DMS53 (cell line): ENCODE measurements at regions not wholly inside any gene's neighbourhood (a gene's known extent, or its start where the extent isn't known, plus 50 kb on each side); places are given as distances from the start of the nearest gene placed in this dataset.
"Not testable (repeated sequence)": the region's sequence is repeated elsewhere in the genome, so short reads cannot be mapped to it uniquely, and the experiment has no call there.

Experiments
- DNase-seq: peaks from one replicate; lab custom pipeline; 2025; lab: John Stamatoyannopoulos, UW

GRCh38 chr10:30197186-30197585 lies 137.8 kb upstream of the JCAD start:
- DNase-seq: no peak

DNA sequence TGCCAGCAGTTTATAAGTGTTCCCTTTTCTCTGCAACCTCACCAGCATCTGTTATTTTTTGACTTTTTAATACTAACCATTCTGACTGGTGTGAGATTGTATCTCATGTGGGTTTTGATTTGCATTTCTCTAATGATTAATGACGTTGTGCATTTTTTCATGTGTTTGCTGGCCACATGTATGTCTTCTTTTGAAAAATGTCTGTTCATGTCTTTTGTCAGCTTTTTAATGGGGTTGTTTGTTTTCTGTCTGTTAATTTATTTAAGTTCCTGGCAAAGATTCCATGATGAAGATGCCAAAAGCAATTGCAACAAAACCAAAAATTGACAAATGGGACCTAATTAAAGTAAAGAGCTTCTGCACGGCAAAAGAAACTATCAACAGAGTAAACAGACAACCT lies 137.2 kb upstream of the JCAD start:
- DNase-seq: not testable (repeated sequence)

GRCh38 chr10:30192846-30193608 lies 133.6 kb upstream of the JCAD start:
- DNase-seq: no peak

DNA sequence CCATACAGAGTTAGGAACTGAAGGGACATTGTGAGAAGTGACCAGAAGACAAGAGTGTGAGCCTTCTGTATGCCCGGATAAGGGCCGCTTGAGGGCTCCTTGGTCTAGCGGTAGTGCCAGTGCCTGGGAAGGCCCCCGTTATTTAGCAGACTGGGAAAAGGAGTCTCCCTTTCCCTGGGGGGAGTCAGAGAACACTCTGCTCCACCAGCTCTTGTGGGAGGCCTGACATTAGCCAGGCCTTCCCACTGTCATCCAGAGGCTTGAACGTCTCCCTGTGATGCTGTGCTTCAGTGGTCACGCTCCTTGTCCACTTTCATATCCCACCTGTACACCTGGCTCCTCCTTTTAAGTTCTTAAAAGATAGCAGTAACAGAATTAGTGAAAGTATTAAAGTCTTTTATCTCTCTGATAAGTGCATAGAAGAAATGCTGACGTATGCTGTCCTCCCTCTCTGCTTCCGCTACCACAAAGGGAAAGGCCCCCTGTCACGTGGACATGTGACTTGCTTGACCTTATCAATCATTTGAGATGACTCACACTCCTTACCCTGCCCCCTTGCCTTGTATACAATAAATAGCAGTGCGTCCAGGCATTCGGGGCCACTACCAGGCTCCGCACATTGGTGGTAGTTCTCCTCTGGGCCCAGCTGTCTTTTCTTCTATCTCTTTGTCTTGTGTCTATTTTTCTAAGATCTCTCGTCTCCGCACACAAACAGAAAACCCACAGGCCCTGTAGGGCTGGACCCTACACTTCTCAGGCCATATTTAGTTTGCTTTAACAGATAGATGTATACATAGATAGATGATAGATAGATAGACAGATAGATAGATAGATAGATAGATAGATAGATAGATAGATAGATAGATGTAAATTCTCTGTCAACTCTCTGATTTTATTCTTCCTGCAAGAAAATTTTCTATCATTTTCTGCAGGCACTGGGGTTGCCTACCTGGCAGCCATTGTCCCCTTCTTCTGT lies 131.5 kb upstream of the JCAD start:
- DNase-seq: no peak

- DNase-seq: peak; percentile 35
Measured at GRCh38 chr10:30189238-30189580, 129.8 kb upstream of the JCAD start.

DNA sequence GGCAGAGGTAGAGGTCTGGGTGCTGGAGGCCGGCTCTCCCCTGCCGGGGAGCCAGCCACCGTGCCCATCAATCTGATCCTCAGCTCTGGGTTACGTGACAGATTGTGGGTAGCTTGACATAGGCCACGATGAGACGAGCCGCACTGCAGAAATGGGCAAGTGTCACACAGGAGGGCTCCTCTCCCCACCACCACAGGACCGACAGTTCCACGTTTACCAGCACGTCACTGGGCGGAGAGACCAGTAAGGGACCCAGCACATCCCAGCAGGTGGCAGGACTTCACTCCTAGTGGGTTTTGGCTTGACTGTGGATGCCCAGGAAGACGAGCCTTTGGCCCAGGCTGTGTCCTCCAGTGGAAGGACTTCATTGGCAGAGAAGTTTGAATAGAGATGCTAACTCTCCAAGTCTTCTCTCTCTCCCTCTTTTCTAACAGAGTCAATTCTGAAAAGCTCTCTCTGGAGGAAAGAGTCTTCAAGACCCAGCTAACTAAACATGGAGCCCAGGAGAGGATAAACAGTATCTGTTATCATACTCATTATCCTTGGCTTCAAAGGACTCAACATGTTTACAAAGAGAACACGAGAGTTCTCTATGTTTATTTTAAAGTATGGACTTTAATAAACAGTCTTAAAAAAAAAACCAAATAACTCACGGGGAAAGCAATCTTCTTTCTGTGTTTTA lies 129.3 kb upstream of the JCAD start:
- DNase-seq: peak; percentile 62

- DNase-seq: no peak
Measured at GRCh38 chr10:30188101-30188500, 128.7 kb upstream of the JCAD start.

DNA sequence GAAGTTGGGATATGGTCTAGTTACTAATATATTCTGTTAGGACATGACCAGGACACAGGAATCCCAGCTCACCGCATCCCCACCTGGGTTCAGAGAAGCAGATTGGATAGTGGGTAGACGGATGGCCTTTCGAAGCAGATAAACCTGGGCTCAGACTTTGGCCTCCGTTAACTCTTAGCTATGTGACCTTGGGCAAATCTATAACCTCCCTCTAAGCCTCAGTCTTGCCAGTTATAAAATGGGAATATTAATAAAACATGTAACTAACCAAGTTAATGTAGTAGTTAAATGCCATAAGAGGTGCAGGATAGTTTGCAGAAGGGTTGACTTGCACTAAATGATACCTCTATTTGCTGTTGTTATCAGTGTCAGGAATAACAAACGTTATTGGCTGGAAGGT lies 127.6 kb upstream of the JCAD start:
- no peak for DNase-seq

DNA sequence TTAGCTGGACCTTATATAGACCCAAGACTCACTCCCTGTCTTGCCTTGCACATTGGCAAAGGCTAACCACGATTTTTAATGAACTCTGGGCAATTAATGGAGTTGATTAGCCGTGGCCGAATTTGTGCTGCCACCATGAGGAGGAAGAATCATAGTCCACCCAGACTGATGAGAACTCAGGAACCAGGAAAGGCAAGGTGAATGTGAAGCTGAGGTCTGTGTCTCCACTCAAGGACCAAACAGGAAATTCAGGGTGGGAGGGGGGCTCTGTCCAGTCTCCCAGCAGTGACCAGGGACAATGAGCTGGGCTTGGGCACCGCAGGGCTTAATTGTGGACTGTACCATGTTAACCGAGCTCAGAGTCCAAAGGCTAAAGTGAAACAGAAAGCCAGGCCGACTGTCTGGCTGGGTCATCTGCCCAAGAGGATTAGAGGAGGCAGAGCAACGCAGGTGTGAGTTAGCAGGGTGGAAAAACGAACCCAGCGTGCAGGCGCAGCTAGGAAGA lies 127.0 kb upstream of the JCAD start:
- peak; percentile 91 for DNase-seq

GRCh38 chr10:30185916-30186315 lies 126.5 kb upstream of the JCAD start:
- peak; percentile 18 for DNase-seq

DNA sequence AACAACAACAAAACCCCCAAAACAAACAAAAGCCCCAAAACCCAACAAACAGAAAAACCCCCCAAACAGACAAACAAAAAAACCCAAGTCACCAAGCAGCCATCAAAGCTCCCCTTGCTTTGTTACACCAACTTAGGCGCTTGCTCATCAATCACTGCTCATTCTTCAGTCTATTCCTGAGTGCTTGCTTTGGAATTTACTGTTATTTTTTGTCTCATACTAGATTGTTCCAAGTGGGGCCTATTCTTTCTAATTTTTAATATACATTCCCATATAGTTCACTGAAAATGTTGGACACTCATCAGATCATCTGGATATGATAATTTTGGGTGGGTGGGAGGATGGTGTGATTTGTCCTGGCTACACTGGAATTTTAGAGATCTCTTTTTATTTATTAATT lies 126.0 kb upstream of the JCAD start:
- no peak for DNase-seq

GRCh38 chr10:30184397-30185033 lies 125.1 kb upstream of the JCAD start:
- no peak for DNase-seq

DNA sequence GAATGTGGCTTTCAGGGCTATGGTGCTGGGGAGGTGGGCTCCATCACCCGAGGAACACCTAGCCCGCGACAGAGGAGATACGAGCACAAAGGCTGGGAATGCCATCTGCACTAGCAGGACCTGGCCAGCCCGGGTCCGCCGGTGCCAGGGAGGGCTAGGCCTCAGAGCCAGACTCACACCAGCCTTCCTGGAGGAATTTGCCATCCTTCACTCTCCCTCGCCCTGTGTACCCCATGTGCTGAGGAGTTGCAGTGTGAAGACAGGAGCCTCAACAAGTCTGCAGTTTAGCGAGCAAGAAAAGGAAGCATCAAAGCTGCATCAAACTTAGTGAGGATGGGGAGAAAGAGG lies 123.6 kb upstream of the JCAD start:
- no peak for DNase-seq

GRCh38 chr10:30182191-30183054 lies 123.0 kb upstream of the JCAD start:
- peak; percentile 68 for DNase-seq

- DNase-seq: no peak
Measured at GRCh38 chr10:30178356-30178964, 119.1 kb upstream of the JCAD start.

- DNase-seq: no peak
Measured at GRCh38 chr10:30176776-30177533, 117.6 kb upstream of the JCAD start.

DNA sequence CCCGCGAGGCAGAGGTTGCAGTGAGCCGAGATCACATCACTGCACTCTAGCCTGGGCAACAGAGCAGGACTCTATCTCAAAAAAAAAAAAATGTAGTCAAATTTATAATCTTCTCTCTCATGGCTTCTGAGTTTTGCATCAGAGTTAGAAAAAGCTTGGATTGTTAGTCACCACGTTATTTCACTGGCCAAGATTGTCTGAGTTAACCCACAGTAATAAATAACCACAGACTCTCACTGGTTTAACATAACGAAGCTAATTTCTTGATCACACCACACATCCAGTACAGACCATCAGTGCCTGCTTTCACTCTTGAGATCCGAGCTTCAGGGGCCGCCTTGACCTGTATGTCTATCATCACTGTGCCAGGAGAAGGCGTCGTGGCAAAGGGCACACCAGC lies 116.8 kb upstream of the JCAD start:
- DNase-seq: no peak

DNA sequence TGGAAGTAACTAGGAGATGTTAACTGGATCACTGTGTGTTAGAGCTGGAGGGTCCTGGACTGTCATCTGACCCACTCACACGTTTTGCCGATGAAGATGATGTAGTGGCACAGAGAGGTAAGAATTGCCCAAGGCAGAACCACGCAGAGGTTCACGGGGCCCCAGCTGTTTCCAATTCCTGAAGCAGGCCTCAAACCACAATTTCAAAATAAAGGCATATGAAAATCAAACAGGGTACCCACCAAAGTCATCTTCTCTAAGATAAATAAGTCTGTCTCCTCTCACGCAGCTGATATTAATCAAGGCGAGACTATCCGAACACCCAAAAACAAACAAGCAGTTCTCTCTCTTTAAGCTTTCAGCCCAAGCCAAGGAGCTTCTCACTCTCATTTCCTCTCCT lies 113.3 kb upstream of the JCAD start:
- DNase-seq: no peak

- DNase-seq: no peak
Measured at GRCh38 chr10:30172091-30172490, 112.7 kb upstream of the JCAD start.

- DNase-seq: no peak
Measured at GRCh38 chr10:30171601-30172000, 112.2 kb upstream of the JCAD start.
